NCI-H748 treated with DMSO at 0.1 percent for 48 hours (cell line): ENCODE measurements at regions not wholly inside any gene's neighbourhood (a gene's known extent, or its start where the extent isn't known, plus 50 kb on each side); places are given as distances from the start of the nearest gene placed in this dataset.

ENCODE experiments used
- DNase-seq: peaks from one replicate; lab custom pipeline; 2025; lab: John Stamatoyannopoulos, UW

DNA sequence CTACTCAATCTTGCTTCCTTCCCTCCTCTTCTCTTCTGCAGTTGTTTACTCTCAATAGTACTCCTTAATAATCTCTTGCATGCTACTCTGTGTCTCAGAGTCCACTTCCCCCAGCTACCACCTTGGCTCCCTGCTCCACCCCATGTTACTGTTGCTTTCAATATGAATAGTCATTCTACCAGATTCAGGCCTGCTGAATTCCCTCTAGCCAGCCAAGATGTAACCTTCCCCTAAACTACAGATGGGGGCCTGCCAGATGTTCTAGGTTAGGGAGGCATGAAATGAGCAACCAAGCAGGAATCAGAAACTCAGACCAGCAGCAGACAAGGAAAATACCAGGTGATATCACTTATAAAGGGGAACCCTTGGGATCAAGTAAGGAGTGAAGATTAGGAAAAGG is 392.1 kb upstream of the DDHD1 start:
- DNase-seq, result no peak

- peak; percentile 34 for DNase-seq
Observed at GRCh38 chr14:53542732-53543131, 389.6 kb upstream of the DDHD1 start.

GRCh38 chr14:53541411-53541810 is 388.3 kb upstream of the DDHD1 start:
- DNase-seq, result no peak

GRCh38 chr14:53539489-53540126 is 386.5 kb upstream of the DDHD1 start:
- peak; percentile 36 for DNase-seq

GRCh38 chr14:53538316-53538881 is 385.3 kb upstream of the DDHD1 start:
- DNase-seq, result no peak

DNA sequence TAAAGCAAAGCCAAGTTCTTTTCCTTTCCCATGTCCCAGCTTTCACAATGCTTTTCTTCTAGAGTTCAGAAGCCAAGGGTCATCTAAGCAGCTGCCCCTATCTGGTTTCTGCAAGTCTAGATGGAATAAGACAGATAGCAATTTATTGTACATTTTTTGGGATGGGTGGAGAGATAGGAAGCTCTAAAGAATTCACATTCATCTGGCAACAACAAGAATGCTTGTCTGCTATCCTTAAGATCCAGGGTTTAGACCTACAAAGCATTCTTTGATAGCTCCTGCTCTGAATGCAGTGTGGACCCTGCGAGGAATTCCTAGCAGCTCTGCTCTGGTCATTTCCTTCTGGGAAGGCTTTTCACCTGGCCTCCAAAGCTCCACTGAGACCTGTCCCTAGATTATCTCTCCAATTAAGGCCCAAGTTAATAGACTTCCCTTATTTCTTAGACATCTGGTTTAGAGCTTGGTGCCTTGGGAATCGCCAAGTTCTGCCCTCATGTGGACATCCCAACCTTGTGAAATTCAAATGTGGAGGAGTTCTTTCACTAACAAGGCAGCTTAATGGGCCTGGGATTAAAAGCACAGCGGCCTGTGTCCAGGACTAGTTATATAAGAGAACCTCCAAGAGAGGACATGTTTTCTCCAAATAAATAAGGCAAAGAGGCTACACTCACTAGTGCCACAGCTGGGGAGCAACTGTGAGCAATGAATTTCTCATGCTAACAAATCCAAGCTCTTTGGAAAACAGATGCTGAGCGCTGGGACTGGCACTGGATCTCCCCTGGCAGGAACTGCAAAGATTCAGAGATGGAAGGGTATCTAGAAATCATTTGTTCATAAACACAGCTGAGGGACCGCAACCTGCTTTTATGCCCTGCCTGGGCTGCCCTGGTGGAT is 384.5 kb upstream of the DDHD1 start:
- no peak for DNase-seq

GRCh38 chr14:53536446-53536845 is 383.3 kb upstream of the DDHD1 start:
- no peak for DNase-seq

- DNase-seq, result no peak
Observed at GRCh38 chr14:53534841-53535240, 381.7 kb upstream of the DDHD1 start.

DNA sequence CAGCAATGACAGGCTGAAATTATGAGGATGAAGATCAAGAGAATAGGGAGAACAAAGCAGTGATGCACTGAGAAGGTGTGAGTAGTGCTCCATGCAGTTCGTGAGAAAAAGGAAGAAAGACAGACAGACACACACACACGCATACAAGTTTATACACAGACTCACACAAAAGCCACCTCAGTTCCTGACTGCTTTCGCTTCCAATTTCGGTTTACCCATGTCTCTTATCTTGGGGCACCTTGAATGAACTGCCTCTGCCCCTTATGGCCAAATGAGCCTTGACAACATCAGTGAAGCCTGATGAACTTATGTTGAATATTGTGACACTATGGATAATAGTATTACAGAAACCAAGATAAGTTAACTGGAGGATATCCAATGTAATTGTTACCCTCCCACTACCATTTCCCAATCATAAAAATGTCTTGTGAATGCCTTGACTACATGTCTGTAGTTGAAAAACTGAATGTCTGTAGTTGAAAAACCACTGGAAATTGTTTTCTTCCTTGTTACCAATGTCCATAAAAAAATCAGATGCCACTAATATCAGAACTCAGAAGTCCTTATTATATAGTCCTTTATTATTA is 380.4 kb upstream of the DDHD1 start:
- DNase-seq, result no peak

DNA sequence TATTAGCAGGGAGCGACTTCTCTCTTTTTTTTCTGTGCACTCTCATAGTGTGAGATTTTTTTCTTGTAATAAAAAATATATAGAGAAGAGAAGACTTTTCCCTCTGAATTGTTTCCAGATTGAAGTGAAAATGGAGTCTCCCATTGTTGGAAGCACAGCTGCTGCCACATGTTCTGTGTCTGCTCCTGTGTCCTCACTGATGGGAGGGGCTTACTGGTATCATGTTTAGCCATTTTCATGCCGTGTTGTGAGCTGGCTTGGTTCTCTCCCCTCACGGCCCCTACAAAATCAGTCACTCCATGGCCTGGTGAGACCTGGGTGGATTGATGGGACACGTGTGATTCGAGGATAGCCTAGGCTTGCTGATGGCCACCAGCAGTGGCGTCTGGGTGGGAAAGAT is 379.7 kb upstream of the DDHD1 start:
- no peak for DNase-seq

DNA sequence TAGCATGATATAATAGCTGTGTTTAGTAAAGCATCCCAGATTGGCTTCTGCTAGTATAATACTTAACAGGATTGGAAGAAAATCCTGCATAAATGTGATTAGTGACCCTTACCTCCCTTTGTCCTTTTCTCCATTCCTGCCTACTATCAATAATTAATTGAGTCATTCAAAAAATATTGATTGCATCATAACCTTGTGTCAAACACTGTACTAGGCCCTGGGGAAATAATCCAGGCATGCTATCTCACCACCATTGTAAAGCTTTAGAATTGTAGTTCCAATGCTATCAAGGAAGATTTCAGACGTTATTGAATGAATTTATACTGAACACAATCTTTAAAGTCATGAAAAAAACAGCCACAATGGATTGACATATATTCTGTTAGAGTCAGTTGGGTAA is 378.6 kb upstream of the DDHD1 start:
- DNase-seq, result no peak

GRCh38 chr14:53531156-53531555 is 378.0 kb upstream of the DDHD1 start:
- no peak for DNase-seq

DNA sequence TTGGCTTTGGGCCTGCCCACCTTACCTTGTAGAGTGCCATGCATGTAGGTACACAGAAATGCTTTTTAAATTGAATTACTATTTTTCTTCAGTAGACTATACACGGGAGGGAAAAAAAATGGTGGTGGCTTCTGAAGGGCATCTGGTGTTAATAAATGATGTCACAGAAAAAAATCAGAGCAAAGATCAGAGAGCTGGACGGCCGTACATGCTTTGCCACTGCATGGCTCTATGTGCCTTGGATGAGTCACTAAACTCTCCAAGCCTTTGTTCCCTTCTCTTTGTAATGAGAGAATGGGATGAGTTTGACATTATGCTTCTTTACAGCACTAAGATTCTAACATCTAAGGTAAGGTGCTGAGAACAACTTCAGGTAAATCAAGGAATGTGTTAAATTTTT is 376.4 kb upstream of the DDHD1 start:
- DNase-seq, result no peak

DNA sequence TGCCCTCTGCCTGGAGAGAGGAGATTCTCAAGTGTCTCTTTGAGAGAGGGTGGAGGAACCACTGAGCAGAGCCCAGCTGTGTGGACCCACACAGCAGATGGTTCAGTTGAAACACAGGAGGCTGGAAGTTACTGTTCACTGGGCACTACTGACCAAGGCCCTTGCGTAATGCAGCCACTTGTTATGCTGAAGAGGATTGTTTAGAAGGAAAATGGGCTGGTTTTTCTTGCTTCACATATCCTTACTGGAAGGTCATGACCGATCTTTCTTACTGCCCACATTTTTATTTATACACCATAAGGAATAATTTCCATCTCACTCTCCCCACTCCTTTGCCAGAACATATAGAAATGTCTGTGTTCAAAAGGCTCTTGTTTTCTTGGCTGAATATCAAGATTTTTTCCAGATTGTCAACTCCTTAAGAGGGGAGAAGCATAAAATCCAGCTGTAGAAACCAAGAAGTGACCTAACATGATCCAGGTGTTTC is 375.1 kb upstream of the DDHD1 start:
- no peak for DNase-seq

DNA sequence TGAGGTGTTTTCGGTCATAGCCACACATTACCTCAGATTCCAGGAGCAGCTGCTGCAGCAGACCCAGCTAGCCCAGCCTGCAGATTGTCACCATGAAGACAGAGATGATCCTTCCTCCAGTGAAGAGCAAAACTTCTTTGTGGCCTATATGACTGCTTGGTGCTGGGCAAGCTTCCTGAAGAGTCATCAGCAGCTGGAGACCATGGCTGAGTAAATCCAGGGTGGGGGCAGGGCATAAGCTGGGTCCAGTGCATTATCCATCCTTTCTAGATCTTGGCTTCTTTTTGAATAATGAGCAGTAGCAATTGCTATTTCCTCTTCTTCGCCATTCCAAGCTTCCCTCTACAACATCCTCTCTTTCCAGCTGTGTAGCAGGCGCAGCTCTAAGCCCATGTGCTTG is 373.1 kb upstream of the DDHD1 start:
- no peak for DNase-seq

DNA sequence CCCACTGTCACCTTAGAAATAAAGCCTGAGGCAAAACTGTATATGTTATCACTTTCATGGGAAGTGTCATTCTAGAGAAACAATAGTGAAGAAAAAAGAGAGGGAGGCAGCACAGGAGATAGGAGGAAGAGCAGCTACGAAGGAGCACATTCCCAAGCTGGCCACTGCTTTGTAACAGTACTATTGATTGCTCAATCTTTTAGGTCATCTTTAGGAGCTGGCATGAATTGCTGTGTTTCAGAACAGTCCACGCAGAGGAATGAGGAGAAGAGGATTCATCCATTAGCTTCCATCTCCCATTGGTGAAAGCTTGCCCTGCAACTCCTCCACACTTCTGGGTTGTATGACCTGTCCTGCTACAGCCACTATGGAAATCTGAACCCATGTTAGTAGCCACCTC is 372.5 kb upstream of the DDHD1 start:
- DNase-seq, result no peak

- no peak for DNase-seq
Observed at GRCh38 chr14:53524391-53524790, 371.3 kb upstream of the DDHD1 start.

DNA sequence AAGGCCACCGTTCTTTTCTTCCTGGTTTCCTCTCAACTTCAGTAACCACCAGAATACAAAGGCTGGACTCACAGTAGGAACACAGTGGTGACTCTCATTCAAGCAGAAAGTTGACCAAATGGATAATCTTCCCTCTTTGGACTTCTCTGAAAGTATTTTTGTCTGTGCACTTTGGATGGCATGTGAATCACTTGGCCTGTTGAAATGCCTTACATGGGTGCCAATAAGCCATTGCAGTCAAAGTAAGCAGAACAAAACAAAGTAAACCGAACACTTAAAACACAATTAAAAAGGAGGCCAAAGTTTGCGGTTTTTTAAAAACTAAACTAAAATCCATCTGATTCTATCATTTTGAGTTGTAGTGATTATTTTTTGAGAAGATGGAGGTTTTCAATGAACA is 370.1 kb upstream of the DDHD1 start:
- no peak for DNase-seq

- no peak for DNase-seq
Observed at GRCh38 chr14:53520078-53520928, 367.2 kb upstream of the DDHD1 start.

DNA sequence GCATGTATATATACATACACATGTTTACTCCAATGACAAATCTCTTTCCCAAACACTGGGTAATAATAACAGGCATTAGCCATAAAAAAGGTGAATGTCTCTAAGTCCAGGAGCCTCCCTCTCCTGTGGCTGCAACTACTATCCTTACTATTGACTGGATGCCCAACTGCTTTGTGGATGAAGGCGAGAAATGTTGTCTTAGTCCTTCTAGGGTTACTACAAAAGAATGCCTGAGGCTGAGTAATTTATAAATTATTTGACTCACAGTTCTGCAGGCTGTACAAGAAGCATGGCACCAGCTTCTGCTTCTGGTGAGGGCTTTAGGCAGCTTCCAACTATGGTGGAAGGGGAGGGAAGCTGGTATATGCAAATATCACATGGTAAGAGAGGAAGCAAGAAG is 366.0 kb upstream of the DDHD1 start:
- DNase-seq, result no peak

GRCh38 chr14:53517270-53517960 is 364.3 kb upstream of the DDHD1 start:
- no peak for DNase-seq
